Astrocyte of the cerebellum (primary cell): ENCODE measurements at regions not wholly inside any gene's neighbourhood (a gene's known extent, or its start where the extent isn't known, plus 50 kb on each side); places are given as distances from the start of the nearest gene placed in this dataset.

Source experiments
- DNase-seq: peaks from one replicate; pipeline ENCODE4 v3.0.0-alpha.2; 2011; ENCODE audit warnings: low read depth
- H3K4me3 ChIP-seq: 2 replicates; pipeline ENCODE4 v1.5.1; 2011; ENCODE audit warnings: mild to moderate bottlenecking, low read depth, low read length, moderate library complexity
- CTCF ChIP-seq: IDR thresholded peaks from 2 replicates; pipeline ENCODE4 v1.5.1; 2012; ENCODE audit warnings: low read length, low read depth, moderate library complexity, mild to moderate bottlenecking; ENCODE audit errors: missing control alignments
- in situ Hi-C: cut with HindIII; loops from 2 replicates; pipeline ENCODE4 v1.10.0; 2017; ENCODE audit warnings: low sequenced_read_pairs

- in situ Hi-C loops: no loop called here
Measured at GRCh38 chr3:34464646-34465045, 666.2 kb downstream of the PDCD6IP start.

GRCh38 chr3:34475851-34476250 is 677.4 kb downstream of the PDCD6IP start:
- no peak overlapping the region for H3K4me3 ChIP-seq
- no peak for TF ChIP-seq CTCF
- in situ Hi-C loops: no loop called here
- DNase-seq: no peak

More at GRCh38 chr3:34464646-34465045, 666.2 kb downstream of the PDCD6IP start:
- DNase-seq: no peak
- H3K4me3 ChIP-seq: no peak overlapping the region
- TF ChIP-seq CTCF: no peak

DNA sequence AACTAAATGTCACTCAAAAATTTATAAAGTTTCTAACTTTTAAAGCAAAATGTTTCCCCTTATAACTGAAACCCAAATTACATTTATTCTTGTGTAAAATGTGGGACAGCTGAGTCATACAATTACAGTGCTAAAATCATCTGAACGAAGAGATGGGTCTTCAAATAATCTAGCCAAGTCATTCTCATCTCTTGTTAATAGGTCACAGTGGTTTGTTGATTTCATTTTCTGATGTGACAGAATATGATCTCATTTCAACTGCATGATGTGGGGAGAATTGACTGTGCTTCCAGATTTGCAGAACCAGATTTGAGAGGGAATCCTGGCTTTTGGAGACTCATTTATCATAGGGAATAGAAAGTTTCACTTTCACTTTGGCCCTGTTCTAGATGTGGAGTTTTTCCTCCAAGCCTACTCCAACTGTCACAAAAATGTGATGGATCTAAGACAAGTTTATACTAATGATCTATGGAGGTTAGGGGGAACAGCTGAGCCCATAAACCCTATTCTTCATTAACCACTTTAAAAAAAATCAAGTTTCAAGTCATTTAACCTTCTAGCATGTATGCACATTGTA is 685.0 kb downstream of the PDCD6IP start:
- no peak overlapping the region for H3K4me3 ChIP-seq
- in situ Hi-C loops: no loop called here
- TF ChIP-seq CTCF: no peak
- DNase-seq: no peak

DNA sequence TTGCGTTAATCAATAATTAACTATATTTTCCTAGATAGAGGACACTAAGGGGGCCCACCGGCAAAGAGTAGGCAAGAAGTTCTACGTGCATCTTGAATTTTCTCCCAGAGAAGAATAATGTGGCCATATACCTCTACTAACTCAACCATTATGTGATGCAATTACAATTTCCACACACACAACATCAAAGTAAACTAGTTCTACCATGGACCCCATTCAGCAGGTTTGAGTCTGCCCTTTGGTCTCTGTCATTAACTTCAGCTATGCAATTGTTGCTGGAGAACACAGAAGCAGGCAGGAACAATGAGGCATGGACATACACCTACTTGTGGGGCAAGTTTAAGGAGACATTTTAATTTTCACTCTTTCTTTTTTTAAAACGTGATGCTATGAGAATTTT is 705.9 kb downstream of the PDCD6IP start:
- in situ Hi-C loops: no loop called here
- no peak for TF ChIP-seq CTCF
- no peak overlapping the region for H3K4me3 ChIP-seq
- DNase-seq: no peak

DNA sequence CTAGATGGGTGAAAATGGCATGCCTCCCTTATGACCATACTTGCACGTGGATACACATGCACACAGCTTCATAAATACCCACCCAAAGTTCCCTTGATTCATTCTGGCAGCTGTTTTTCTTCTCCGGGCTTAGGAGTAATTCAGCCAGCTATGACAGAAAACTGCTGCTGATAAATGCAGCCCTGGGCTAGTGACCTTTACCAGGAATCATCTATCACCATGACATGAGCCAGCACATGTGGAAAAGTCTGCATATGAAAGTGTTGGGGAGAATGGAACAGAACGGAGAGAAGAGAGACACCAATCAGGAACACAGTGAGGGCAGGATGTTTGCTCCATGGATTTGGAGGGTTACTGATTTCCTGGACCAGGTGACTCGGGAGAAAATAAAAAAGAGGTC is 706.3 kb downstream of the PDCD6IP start:
- no peak overlapping the region for H3K4me3 ChIP-seq
- DNase-seq: no peak
- TF ChIP-seq CTCF: no peak
- in situ Hi-C loops: no loop called here

DNA sequence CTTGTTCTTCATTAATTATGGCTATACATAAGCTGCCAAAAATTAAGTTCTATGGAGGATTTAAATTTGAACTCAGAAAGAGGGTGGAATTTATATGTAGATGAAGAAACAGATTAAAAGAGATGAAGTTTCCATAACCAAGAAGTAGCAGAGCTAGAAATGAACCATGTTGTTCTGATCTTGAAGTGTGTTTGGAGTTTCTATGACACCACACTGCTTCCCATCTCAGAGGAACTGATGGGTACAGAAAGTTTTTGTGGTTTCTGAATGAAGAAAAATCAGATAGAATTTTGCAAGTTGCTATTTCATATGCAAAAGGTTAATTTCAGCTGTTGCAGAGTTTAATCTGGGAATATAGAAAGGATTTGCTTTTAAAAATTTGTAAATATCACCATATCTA is 710.3 kb downstream of the PDCD6IP start:
- in situ Hi-C loops: no loop called here
- no peak for DNase-seq
- no peak for TF ChIP-seq CTCF
- H3K4me3 ChIP-seq: no peak overlapping the region
